GM23248 (cell line): ENCODE measurements at regions not wholly inside any gene's neighbourhood (a gene's known extent, or its start where the extent isn't known, plus 50 kb on each side); places are given as distances from the start of the nearest gene placed in this dataset.

ENCODE experiments used
- DNase-seq: peaks from one replicate; pipeline ENCODE4 v3.0.0-alpha.2; 2015
- H2AFZ ChIP-seq: fragments of 200-600 bp; sonication (generic); 2 replicates; pipeline ENCODE4 v1.6.1; 2016; ENCODE audit warnings: antibody characterized with exemption
- H3F3A ChIP-seq: fragments of 200-600 bp; sonication (generic); 2 replicates; pipeline ENCODE4 v1.6.1; 2016; ENCODE audit warnings: mild to moderate bottlenecking, antibody characterized with exemption, mixed run types; ENCODE audit not compliant: insufficient read depth
- H3K27ac ChIP-seq: fragments of 200-600 bp; sonication (generic); 2 replicates; pipeline ENCODE4 v1.5.1; 2016; ENCODE audit warnings: mild to moderate bottlenecking
- H3K27me3 ChIP-seq: fragments of 200-600 bp; sonication (generic); replicated peaks from 2 replicates; pipeline ENCODE4 v1.6.1; 2016; ENCODE audit warnings: mild to moderate bottlenecking; ENCODE audit not compliant: insufficient read depth
- H3K36me3 ChIP-seq: fragments of 200-600 bp; sonication (generic); 2 replicates; pipeline ENCODE4 v1.6.1; 2016; ENCODE audit warnings: low read depth, mild to moderate bottlenecking
- H3K4me1 ChIP-seq: fragments of 200-600 bp; sonication (generic); 2 replicates; pipeline ENCODE4 v1.6.1; 2016; ENCODE audit warnings: mild to moderate bottlenecking; ENCODE audit not compliant: insufficient read depth
- H3K4me2 ChIP-seq: fragments of 200-600 bp; sonication (generic); one replicate; pipeline ENCODE4 v1.6.1; 2016; ENCODE audit warnings: mild to moderate bottlenecking; ENCODE audit not compliant: unreplicated experiment
- H3K4me3 ChIP-seq: fragments of 200-600 bp; sonication (generic); 2 replicates; pipeline ENCODE4 v1.5.1; 2016; ENCODE audit warnings: mild to moderate bottlenecking
- H3K79me2 ChIP-seq: fragments of 200-600 bp; sonication (generic); 2 replicates; pipeline ENCODE4 v1.6.1; 2016; ENCODE audit warnings: mild to moderate bottlenecking; ENCODE audit not compliant: insufficient read depth
- H3K9ac ChIP-seq: fragments of 200-600 bp; sonication (generic); 2 replicates; pipeline ENCODE4 v1.6.1; 2016; ENCODE audit warnings: mild to moderate bottlenecking
- H3K9me2 ChIP-seq: fragments of 200-600 bp; sonication (generic); 2 replicates; pipeline ENCODE4 v1.6.1; 2016; ENCODE audit warnings: mixed run types, mild to moderate bottlenecking, moderate library complexity; ENCODE audit not compliant: insufficient read depth
- H3K9me3 ChIP-seq: fragments of 200-600 bp; sonication (generic); one replicate; pipeline ENCODE4 v1.6.1; 2017; ENCODE audit warnings: low read depth
- H4K20me1 ChIP-seq: fragments of 200-600 bp; sonication (generic); 2 replicates; pipeline ENCODE4 v1.6.0; 2016; ENCODE audit not compliant: insufficient read depth
- EZH2 ChIP-seq: fragments of 200-600 bp; sonication (generic); IDR thresholded peaks from 2 replicates; pipeline ENCODE4 v1.6.1; 2018; ENCODE audit warnings: antibody characterized with exemption, mild to moderate bottlenecking; ENCODE audit not compliant: insufficient read depth, poor library complexity, severe bottlenecking
- EZH2phosphoT487 ChIP-seq: fragments of 200-600 bp; sonication (generic); IDR thresholded peaks from 2 replicates; pipeline ENCODE4 v1.6.1; 2018; ENCODE audit warnings: antibody characterized with exemption, moderate library complexity, mild to moderate bottlenecking, low read depth; ENCODE audit not compliant: insufficient read depth
- WGBS, 2 experiments: methylation state at CpG; one replicate each; pipeline ENCODE4 v1.1.6; 2015 to 2017; ENCODE audit warnings: low lambda C conversion rate in 2 of 2, low coverage in 1 of 2; ENCODE audit errors: missing lambda C conversion rate in 2 of 2; 5-methylcytosine and 5-hydroxymethylcytosine counted together
- in situ Hi-C: fragments of 300-500 bp; cut with MboI; formaldehyde crosslinking; loops from 2 replicates; pipeline ENCODE4 v1.15.0; 2020

DNA sequence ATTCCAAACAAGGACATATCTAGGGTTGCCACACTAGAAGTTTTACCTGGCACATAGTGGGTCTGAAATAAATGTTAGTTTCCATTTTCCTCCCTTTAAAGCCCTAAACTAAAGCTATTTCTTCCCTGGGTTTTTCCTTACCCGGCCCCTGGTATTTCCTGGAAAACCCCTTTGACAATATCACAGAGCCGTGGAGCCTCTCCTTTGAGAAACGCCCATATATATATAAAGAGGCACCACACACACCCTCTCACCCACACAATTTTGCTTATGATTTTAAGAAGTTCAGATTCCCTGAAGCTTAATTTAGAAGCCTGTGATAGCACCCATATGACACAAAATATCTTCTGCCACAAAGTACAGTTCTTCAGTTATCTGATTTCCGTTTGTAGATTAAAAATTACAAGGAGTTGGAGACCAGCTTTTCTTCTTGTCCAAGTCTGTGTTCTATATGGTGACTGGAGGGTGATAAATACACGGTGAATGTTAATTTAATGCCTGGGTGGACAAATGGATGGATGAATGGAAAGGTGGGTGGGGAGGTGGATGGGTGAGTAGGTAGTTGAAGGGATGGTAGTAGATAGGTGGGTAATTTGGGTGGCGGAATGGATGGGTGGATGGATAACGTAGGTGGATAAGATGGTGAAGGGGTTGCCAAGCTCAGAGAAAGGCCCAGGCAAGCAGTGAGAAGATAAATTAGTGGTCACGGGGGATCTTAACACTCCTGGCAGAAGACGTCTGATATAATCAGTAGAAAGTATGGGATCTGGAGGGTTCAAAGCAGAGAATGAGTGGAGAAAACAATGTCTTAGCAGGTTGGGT lies 154.4 kb upstream of the FGGY start:
- 72 to 76% methylated on average over 9 of the region's 9 CpGs for whole genome bisulfite sequencing, 2 experiments
- Histone ChIP-seq H3K4me2 (peak overlapping the region; percentile 54), H3K9ac (no peak overlapping the region)

GRCh38 chr1:59143133-59143487 lies 153.8 kb upstream of the FGGY start:
- no peaks in the 10 kb centered on the region for H3K27me3 ChIP-seq
- peak; percentile 92 for DNase-seq
- TF ChIP-seq EZH2phosphoT487 (no peak), EZH2 (no peak)
- H3K9me2 ChIP-seq = no peaks in the 10 kb centered on the region
- no peaks in the 10 kb centered on the region for H3K9me3 ChIP-seq
- H3K27ac ChIP-seq = peak overlapping the region; percentile 59
- H3K4me3 ChIP-seq = no peak overlapping the region
- in situ Hi-C loops = no loop called here
- peaks cover 34% of the 10 kb centered on the region for H3K4me1 ChIP-seq
- H3K36me3 ChIP-seq = no peaks in the 10 kb centered on the region
- H3K4me2 ChIP-seq = peak overlapping the region; percentile 54
- no peaks in the 10 kb centered on the region for H3K79me2 ChIP-seq
- H3K9ac ChIP-seq = no peak overlapping the region
- 0% methylated on average over 2 of the region's 2 CpGs for WGBS, 2 experiments
- H2AFZ ChIP-seq = no peak overlapping the region
- H4K20me1 ChIP-seq = no peaks in the 10 kb centered on the region
- peaks cover 29% of the 10 kb centered on the region for H3F3A ChIP-seq

More for the DNA sequence above, 154.4 kb upstream of the FGGY start:
- no peaks in the 10 kb centered on the region for H3K27me3 ChIP-seq
- no peak for DNase-seq
- no peak overlapping the region; the same call in 1 of the 2 replicates for H2AFZ ChIP-seq
- H3K4me3 ChIP-seq = no peak overlapping the region
- peaks cover 36% of the 10 kb centered on the region for H3K4me1 ChIP-seq
- H3K9me2 ChIP-seq = no peaks in the 10 kb centered on the region
- H3K27ac ChIP-seq = peak overlapping the region; percentile 59
- no peaks in the 10 kb centered on the region for H3K9me3 ChIP-seq
- in situ Hi-C loops = no loop called here
- TF ChIP-seq EZH2 = no peak
- no peak for TF ChIP-seq EZH2phosphoT487
- H3F3A ChIP-seq = peaks cover 29% of the 10 kb centered on the region
- H3K36me3 ChIP-seq = no peaks in the 10 kb centered on the region
- no peaks in the 10 kb centered on the region for H3K79me2 ChIP-seq
- H4K20me1 ChIP-seq = no peaks in the 10 kb centered on the region

DNA sequence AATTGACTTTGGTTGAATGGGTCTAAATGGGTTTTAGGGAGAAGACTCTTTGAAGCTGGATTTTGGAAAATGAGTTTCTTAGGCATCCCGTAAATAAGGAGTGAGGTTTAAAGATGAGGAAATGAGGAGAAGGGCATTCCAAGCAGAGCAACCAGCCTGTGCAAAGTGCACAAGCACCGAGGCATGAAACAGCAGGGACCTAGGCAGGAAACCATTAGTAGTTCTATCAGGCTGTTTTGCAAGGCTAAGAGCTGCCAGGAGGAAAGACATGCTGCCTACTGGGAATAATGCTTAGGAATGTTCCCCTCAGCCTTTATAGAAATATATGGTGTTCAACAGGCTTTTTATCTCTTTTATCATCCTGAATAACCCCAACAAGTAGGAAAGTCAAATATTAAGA lies 153.1 kb upstream of the FGGY start:
- peak overlapping the region; percentile 54 for H3K4me2 ChIP-seq
- no peak overlapping the region for H3K9ac ChIP-seq
- 15 to 22% methylated on average over 2 of the region's 2 CpGs for WGBS, 2 experiments
- H4K20me1 ChIP-seq = no peaks in the 10 kb centered on the region
- H2AFZ ChIP-seq = peak overlapping the region; percentile 29; the same call in 1 of the 2 replicates
- H3K27me3 ChIP-seq = no peaks in the 10 kb centered on the region
- peak overlapping the region; percentile 59 for H3K27ac ChIP-seq
- H3K4me3 ChIP-seq = no peak overlapping the region
- no peaks in the 10 kb centered on the region for H3K9me2 ChIP-seq
- peak; percentile 66 for DNase-seq
- peaks cover 29% of the 10 kb centered on the region for H3F3A ChIP-seq
- no peaks in the 10 kb centered on the region for H3K79me2 ChIP-seq
- H3K4me1 ChIP-seq = peaks cover 34% of the 10 kb centered on the region
- TF ChIP-seq EZH2 (no peak), EZH2phosphoT487 (no peak)
- in situ Hi-C loops = no loop called here
- H3K9me3 ChIP-seq = no peaks in the 10 kb centered on the region
- H3K36me3 ChIP-seq = no peaks in the 10 kb centered on the region

GRCh38 chr1:59144959-59145358 lies 151.9 kb upstream of the FGGY start:
- DNase-seq = no peak
- no peak overlapping the region for H3K4me2 ChIP-seq
- no peaks in the 10 kb centered on the region for H3K9me2 ChIP-seq
- no peaks in the 10 kb centered on the region for H3K9me3 ChIP-seq
- H3K4me3 ChIP-seq = no peak overlapping the region
- no peaks in the 10 kb centered on the region for H4K20me1 ChIP-seq
- no peaks in the 10 kb centered on the region for H3K27me3 ChIP-seq
- H3K27ac ChIP-seq = no peak overlapping the region
- in situ Hi-C loops = no loop called here
- H2AFZ ChIP-seq = no peak overlapping the region
- H3K4me1 ChIP-seq = peaks cover 40% of the 10 kb centered on the region
- H3K36me3 ChIP-seq = no peaks in the 10 kb centered on the region
- H3K79me2 ChIP-seq = no peaks in the 10 kb centered on the region
- no peak for TF ChIP-seq EZH2
- TF ChIP-seq EZH2phosphoT487 = no peak
- H3F3A ChIP-seq = peaks cover 40% of the 10 kb centered on the region
- H3K9ac ChIP-seq = no peak overlapping the region
- 95 to 96% methylated on average over 2 of the region's 2 CpGs for WGBS, 2 experiments
